ENCODE measurements at regions not wholly inside any gene's neighbourhood (a gene's known extent, or its start where the extent isn't known, plus 50 kb on each side); places are given as distances from the start of the nearest gene placed in this dataset.
"Not testable (repeated sequence)": the region's sequence is repeated elsewhere in the genome, so short reads cannot be mapped to it uniquely, and the experiment has no call there.

DNA sequence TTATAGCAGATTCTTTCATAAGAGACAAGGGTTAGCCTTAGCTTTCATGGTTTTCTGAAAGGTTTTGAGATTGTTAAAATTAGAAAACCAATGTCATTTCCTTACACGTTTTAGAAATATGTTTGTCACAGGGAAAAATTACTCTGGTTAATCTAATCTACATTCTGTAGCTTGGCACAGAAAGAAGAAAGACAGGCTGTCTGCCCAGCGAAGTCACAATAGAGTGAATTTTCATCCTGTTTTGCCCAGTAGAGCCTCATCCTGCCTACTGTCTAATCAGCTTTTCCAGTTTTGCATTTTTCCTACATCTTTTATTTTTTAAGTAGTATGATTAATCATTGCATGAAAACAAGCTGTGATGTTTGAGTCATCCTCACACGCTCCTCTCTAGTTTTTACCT is 688.8 kb downstream of the MTRR start:
- DNase-seq (ENCODE audit: low read depth in 3 of 3) = no peak

DNA sequence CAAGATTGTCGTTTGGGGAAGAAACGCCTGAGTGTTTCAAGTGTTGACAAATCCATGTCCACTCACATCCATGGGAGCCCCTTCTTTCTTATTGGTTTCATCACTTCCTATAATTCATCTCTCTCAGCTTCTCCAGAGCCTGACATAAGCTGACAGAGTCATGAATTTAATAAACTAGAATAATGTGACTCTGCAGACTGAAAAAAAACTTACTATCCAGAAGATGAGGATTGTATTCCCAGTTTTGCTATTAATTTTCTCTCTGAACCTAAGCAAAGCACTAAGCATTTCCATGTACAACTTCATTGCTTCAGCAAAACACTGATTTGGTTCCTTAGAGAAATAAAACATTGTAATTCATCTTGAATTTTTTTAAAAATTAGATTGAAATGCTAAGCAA is 691.8 kb downstream of the MTRR start:
- no peak for DNase-seq (ENCODE audit: low read depth in 3 of 3)

DNA sequence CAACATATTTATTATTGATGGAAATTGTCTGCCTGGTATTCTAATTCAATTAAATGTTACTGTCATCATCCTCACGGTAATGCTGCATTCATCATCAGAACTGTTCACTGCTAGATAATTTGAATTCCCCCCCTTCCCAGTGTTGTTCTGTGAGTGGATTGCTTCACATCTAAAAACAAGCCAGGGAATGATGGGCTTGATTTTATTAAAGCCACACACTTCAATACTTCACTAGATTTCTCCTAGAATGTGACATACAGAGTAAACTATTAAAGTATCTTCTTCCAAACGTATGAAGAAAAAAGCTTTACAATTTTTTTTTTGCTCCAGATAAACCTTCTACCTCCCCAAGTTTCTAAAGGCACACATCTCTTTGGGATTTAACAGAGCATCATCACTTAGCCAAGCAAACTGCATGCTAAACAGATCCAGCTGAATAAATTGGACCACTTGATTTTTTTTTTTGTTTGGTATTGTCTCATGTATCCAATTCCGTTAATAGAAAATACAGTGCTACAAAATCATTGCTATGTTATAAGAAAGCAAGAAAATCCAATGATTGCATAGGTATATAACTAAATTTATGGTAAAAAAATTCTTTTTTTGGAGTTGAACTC is 692.4 kb downstream of the MTRR start:
- DNase-seq (ENCODE audit: low read depth in 3 of 3) = no peak

DNA sequence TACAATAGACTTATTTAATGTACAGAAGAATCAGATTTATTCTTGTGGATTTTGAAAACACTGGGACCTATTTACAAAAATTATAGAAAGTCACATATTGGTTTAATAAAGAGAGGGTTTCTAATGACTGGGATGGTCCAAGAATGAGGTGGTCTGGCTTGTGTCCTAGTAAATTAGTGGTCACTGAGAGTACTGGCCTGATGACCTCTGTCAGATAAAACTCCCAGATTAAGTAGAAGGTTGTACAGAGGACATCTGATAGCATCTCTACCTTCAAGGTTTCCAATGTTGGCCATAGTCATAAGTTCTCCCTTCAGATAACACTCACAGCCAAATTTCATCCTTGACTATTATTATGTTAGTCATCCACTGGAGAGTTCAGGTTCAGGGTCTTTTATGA is 692.9 kb downstream of the MTRR start:
- DNase-seq (ENCODE audit: low read depth in 3 of 3) = no peak

DNA sequence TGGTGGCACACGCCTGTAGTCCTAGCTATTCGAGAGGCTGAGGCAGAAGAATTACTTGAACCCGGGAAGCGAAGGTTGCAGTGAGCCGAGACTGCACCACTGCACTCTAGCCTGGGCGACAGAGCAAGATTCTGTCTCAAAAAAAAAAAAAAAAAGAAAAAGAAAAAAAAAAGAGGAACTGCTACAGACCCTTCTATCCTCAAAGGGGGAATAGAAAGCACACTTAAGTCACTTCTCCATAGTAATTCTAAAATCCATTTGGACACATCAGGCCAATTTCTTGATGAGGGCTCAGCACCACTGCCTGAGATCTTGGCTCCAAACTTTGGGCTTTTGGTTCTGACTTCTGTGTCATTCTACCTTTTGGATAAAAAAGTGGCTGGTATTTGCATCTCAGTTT is 694.6 kb downstream of the MTRR start:
- DNase-seq (ENCODE audit: low read depth in 3 of 3) = not testable (repeated sequence)

DNA sequence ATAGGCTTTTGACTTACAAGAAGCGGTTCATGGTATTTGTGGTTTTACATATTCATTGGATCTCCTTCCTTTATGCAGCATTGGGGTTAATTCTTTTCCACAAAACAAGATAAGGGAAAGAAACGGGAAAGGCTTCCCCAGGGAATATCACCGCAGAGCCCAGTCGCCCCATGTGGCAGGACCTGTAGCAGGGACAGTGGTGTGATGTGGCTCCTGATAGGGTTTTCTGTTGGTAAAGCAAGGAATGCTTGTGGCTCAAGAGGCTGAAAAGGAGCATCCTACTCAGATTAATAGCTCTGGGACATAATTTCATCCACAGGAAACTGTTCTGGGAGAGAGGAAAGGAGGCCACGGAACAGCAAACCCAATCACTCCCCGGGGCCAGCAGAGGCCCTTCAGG is 699.9 kb downstream of the MTRR start:
- DNase-seq (ENCODE audit: low read depth in 3 of 3) = no peak

DNA sequence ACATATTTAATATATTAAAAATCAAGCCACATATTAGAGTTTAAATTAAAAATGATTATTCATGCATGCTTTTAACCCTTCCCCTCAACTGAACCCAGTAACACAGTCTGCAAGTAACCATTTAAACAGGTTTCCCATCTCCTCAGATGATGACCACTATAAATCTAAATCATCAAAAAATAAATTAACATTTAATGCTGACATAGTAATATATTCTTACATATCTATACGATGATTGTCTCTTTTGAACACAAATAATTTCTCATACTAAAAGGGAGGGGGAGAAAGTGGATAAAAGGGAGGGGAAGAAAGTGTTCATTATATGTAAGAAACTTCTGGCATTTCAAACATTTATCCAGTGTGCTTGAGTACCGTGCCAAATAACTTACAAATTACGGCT is 701.6 kb downstream of the MTRR start:
- DNase-seq (ENCODE audit: low read depth in 3 of 3) = no peak

DNA sequence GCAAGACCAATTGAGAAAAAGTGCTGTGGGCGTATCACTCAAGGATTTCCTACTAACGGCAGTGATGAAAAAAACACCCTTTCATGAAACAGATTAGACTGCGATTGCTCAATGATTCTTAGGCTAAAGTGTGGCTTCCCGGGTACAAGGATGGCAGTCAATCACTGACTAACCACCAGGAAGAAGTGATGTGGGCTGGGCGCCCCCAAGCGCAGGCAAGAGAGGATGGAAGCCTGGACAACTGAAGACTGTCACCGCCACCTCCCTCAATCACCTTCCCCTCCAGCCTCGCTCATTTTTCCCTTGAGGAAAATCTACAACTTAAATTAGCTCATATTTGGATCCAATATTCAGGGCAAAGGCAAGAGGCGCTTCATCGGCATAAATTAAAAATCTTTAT is 707.2 kb downstream of the MTRR start:
- DNase-seq (ENCODE audit: low read depth in 3 of 3) = no peak

DNA sequence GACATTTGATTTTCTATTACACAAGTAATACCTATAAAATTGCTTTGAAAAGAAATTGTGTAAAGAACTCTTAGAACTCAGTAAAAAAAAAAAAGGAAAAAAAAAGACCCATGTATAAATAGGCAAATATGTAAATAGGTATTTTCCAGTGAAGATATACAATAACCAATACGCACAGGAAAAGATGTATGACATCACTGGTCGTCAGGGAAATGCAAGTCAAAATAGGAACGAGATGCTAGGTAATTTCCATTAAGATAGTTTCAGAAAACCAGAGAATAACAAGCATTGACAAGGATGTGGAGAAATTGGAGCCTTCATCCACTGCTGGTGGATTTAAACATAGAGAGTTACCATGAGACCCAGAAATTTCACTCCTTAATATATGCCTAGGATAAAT is 708.8 kb downstream of the MTRR start:
- no peak for DNase-seq (ENCODE audit: low read depth in 3 of 3)

DNA sequence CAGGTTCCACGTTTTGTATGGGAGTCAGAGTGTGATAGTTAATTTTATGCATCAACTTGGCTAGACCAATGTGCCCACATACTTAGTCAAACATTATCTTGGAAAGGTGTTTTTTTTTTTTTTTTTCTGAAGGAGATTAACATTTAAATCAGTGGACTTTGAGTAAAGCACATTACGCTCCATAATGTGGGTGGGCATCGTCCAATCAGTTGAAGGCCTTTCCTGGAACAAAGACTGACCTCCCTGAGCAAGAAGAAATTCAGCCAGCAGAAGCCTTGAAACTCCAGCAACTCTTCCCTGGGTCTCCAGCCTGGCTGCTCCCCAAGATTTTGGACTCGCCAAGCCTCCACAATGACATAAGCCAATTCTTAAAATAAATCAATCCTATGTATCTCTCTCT is 711.4 kb downstream of the MTRR start:
- no peak for DNase-seq (ENCODE audit: low read depth in 3 of 3)

DNA sequence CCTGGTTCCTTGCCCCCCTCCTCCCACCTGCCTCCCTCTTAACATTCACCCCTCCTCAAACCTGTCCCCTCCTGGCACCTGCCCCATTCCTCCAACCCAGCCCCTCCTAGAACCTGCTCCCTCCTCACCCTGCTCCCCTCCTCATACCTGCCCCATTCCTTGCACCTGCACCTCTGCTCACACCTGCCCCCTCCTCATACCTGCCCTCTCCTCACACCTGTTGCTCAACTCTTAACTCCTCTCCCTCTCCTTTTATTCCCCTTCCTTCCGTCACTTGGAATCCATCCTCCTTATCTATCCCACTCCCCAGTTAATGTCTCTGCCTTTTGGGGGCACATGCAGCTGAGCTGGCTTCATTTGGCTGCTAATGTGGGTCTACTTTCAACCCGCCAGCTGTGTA is 712.1 kb downstream of the MTRR start:
- no peak for DNase-seq (ENCODE audit: low read depth in 3 of 3)

DNA sequence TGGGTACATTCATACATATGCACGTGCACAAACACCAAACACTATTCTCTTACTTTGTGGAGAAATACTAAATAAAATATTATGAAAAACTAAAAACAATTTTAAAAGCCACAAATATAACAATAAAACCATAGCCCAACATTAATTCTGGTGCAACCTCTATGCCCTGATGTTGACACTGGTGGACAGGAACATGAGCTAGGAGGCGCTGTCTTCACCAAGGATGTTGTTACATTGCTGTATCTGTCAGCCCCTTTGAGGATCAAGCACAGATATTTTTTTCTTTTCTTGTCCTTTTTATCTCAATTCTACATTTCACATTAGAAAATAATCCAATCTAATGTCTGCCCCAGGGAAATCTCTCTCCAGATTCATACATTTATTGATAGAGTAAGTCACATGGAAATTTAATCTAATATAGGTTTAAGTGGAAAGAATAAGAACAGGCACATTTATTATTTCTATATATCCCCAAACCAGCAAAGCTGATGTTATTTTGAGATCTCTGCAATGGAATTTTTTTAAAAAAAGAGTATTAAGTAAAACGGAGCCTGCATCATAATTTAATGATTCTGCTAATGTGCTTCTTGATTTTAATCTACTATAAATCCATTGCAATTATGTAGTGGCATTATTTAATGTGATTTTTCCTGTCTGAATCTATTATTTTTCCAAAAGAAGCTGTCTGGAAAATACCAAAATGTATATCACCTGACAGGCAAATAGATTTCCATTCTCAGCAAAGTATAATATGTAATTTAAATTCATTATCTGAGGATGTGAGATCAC is 716.5 kb downstream of the MTRR start:
- no peak for DNase-seq (ENCODE audit: low read depth in 3 of 3)

DNA sequence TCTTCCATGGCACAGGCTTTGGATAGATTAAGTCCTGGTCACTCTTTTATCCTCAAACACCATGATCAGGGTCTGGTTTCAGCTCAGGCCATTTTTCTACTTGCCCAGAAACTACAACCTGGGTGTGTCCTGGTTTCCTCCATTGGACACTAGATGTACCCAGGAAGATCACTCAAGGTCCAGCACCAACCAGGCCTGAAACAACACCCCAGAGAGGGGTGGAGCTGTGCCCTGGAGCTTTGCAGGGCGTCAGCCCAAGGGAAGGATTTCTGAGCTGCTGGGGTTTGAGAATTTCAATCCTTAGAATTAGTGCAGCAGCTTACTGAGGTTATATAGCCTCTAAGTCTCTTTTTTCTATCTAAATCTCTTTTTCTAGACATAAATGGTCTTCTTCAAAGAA is 722.0 kb downstream of the MTRR start:
- DNase-seq (ENCODE audit: low read depth in 3 of 3) = no peak

DNA sequence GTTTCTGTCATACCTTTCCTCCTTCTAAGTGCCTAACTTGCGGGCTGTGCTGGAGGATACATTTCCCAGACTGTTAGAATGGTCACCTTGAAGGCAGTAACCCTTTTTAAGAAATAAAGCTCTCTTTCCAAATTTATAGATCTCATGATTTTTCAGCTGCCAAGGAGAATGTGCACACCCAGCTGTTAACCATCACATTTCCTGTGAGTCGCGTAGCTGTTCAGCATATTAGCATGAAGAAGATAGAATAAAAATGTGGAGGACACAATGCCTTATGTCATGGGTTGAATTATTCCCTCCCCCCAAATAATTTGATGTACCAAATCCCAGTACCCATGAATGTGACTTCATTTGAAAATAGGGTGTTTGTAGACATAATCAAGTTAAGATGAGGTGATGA is 729.4 kb downstream of the MTRR start:
- DNase-seq (ENCODE audit: low read depth in 3 of 3) = no peak

DNA sequence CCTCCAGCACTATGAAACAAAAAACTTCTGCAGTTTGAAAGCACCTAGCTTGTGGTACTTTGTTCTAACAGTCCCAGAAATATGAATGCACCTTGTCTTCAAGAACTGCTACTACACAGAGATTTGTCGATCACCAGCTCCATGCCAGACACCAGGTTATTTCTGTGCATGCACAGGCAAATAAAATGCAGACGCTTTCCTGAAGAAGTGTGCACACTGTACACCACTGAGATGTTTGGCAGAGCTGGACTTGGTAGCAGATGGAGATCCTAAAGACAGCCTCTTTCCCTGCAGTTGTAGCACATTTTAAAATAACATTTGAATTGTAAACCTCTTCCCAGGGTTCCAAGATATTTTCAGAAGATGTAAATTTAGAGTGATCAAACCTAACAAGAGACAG is 730.0 kb downstream of the MTRR start:
- DNase-seq (ENCODE audit: low read depth in 3 of 3) = no peak

DNA sequence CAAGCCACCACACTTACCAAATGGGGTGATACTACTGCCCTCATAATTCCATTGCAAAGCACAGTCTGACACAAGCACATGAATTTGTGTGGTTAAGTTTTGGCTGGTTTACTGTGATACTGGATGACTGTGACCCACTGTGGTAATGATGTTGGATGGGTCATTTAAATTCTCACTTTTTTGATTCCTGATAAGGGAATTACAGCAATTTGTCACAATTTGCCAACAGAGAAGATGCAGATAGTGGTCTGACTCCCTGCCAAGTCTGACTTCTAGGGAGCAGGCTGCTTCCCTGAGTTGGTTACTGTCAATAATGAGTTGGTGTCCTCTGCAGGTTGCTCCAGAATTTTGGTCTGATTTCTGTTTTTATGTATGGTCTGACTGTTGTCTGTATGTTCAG is 731.9 kb downstream of the MTRR start:
- DNase-seq (ENCODE audit: low read depth in 3 of 3) = no peak

DNA sequence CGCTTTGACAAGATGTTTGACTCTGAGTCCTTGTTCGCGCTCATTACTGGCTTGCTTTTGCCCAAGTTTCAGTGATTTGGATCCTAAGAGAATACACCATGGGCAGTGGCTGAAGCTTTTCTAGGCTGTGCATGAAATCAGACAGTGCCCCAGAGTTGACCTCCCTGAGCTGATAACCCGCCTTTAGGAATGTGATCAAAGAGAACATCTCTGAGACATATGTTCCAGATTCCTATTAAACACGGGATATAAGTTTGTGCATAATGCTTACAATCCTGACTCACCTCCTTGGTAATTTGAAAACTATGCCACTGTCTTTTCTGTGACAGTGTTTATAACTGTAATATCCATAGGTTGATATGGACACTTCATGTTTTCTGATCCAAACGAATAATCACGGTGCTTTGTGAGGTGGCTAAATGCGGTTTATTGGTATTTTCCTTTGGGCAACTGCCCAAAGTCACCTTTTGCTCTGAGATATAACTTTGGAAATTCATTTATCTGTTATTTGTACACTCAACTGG is 732.9 kb downstream of the MTRR start:
- DNase-seq (ENCODE audit: low read depth in 3 of 3) = no peak

DNA sequence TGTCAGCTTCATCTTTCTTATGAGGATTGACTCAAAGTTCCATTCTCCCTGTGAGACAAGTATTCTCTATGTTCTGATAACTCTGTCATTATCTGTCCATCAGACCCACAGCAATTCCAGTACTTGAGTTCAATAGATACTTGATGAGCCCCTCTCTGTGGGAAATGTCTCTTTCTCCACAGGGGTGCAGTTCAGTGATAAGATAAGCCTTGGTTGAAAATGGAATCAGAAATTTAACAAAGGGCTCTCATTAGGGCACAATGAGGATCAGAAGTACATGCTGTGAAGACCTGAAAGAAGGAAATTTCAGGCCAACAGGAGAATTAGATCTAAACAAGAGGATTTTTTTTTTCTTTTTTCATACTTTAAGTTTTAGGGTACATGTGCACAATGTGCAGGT is 737.3 kb downstream of the MTRR start:
- no peak for DNase-seq (ENCODE audit: low read depth in 3 of 3)

DNA sequence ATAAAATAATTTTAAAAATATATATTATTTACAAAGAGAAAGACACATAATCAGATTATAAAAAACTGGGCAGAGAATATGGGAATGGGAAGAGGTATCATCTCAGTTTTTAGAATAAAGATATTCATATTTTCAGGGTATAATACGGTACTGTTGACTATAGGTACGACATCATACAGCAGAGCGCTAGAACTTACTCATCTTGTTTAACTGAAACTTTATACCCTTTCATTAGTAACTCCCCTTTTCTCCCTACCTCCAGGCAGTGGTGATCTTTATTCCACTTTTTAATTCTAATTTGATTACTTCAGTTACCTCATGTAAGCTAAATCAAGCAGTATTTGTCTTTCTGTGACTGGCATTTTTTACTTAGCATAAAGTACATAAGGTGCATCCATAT is 742.1 kb downstream of the MTRR start:
- no peak for DNase-seq (ENCODE audit: low read depth in 3 of 3)

DNA sequence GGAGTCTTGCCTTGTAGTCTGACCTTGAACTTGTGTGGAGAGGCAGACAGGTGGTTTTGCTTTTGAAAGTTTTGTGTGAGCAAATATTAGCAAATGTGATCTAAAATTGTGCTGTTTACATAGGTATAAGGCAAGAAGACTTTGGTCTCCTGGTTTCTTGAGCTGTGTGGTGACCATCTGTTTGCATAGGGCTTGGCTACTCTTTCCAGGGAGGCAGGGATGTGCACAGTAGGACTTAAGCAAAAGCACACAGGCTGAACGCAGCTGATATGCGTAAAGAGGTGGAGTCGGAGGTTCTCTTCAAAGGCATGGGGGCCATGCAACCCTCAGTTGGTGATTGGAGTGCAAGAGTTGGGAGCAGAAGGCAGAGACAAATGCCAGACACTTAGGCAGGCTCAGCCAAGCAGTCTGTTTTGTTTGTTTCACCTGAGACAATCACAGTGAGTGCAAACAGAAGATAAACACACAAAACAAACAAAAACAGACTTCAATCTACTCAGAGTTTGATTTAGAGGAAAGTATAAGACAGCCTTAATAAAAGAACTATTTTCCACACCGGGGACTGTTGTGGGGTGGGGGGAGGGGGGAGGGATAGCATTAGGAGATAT is 744.2 kb downstream of the MTRR start:
- DNase-seq (ENCODE audit: low read depth in 3 of 3) = no peak

DNA sequence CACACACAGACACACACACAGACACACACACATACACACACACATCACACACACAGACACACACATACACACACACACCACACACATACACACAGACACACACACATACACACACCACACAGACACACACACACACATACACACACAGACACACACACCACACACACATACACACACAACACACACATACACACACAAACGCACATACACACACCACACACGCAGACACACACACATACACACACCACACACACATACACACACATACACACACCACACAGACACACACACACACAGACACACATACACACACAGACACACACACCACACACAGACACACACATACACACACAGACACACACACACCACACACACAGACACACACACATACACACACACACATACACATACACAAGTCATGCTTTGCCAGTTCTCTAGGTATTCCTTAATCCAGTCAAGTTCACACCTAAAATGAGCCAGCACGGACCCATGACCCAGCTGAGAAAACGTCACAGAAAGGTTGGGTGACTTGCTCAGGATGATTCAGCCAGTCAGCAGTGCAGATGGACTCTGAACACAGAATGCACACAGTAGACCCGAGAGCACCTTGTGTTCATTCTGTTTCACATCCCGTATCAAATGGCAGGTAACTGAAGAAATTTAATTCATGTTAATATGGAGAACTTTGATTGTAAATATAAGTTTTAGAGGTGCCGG is 746.4 kb downstream of the MTRR start:
- no peak for DNase-seq (ENCODE audit: low read depth in 3 of 3)

DNA sequence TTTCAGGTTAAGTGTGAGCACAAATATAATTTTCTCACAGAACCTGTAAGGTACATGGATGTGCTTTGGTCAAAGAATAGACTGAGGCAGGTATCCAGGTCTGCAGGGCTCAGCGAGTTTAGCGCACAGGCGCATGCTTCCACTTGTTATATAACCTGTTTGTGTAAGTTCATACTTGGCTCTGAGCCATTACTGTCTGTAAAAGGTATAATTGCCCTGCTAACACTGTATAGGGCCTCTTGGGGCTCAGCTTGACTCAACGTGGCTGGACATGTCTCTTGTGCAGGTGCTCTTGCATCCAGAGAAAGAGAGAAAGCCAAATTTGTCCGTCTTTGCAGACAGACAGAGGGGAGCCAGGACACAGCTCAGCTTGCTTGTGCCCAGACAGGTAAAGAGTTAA is 759.6 kb downstream of the MTRR start:
- no peak for DNase-seq (ENCODE audit: low read depth in 3 of 3)

DNA sequence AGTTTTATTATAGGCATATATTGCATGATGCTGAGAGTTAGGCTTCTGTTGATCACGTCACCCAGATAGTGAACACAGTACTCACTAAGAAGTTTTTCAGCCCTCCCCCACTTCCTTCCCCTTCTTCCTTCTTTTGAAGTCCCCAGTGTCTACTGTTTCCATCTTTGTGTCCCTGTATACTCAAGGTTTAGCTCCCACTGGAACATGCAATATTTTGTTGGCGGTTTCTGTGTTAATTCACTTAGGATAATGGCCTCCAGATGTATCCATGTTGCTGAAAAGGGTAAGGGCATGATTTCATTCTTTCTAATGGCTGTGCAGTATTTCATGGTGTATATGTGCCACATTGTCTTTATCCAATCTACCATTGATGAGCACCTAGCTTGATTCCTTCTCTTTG is 764.3 kb downstream of the MTRR start:
- DNase-seq (ENCODE audit: low read depth in 3 of 3) = no peak
